Activated CD4-positive, alpha-beta T cell treated with anti-CD3 and anti-CD28 coated beads, Interleukin-2, amount 10 ng/mL, durations not matched to agents 7 days and 5 days (primary cell): ENCODE measurements at regions not wholly inside any gene's neighbourhood (a gene's known extent, or its start where the extent isn't known, plus 50 kb on each side); places are given as distances from the start of the nearest gene placed in this dataset.
A peak's percentile ranks its signal among the peaks of the same experiment; 100 is the strongest.

Experiments
- CTCF ChIA-PET: fragments of 350-600 bp; sonication (Branson Sonifier 250); formaldehyde crosslinking; loops from one replicate; lab custom pipeline; 2021; ENCODE audit warnings: antibody characterized with exemption; lab: Charles Lee
- POLR2A ChIA-PET: fragments of 350-600 bp; sonication (Branson Sonifier 250); formaldehyde crosslinking; loops from one replicate; lab custom pipeline; 2021; ENCODE audit warnings: antibody characterized with exemption; lab: Charles Lee
- DNase-seq: peaks from one replicate; pipeline ENCODE4 v3.0.0-alpha.2; 2020
- H3K27ac Mint-ChIP-seq: one replicate; pipeline ENCODE4 v1.8.0; 2021; ENCODE audit warnings: mild to moderate bottlenecking, moderate library complexity, mixed read lengths
- H3K27me3 Mint-ChIP-seq: one replicate; pipeline ENCODE4 v1.8.0; 2021; ENCODE audit warnings: mixed read lengths
- H3K36me3 Mint-ChIP-seq: one replicate; pipeline ENCODE4 v1.8.0; 2021; ENCODE audit warnings: low read depth, mixed read lengths
- H3K4me1 Mint-ChIP-seq: one replicate; pipeline ENCODE4 v1.8.0; 2021; ENCODE audit warnings: mixed read lengths
- H3K4me3 Mint-ChIP-seq: one replicate; pipeline ENCODE4 v1.8.0; 2021; ENCODE audit warnings: mild to moderate bottlenecking, moderate library complexity, mixed read lengths
- H3K9me3 Mint-ChIP-seq: one replicate; pipeline ENCODE4 v1.8.0; 2021; ENCODE audit warnings: mixed read lengths

- no peak overlapping the region for H3K4me3 Mint-ChIP-seq
- ChIA-PET CTCF (no interaction called here), POLR2A (no interaction called here)
- peaks cover 20% of the 10 kb centered on the region for H3K36me3 Mint-ChIP-seq
- H3K4me1 Mint-ChIP-seq = peaks cover 31% of the 10 kb centered on the region
- H3K9me3 Mint-ChIP-seq = peaks cover 47% of the 10 kb centered on the region
- no peak overlapping the region for H3K27ac Mint-ChIP-seq
- peaks cover 12% of the 10 kb centered on the region for H3K27me3 Mint-ChIP-seq
- DNase-seq = no peak
These were observed 155.5 kb downstream of the FASLG start for GRCh38 chr1:172814428-172814827.

- H3K9me3 Mint-ChIP-seq = peaks cover 43% of the 10 kb centered on the region
- H3K36me3 Mint-ChIP-seq = peaks cover 24% of the 10 kb centered on the region
- no peak for DNase-seq
- peaks cover 40% of the 10 kb centered on the region for H3K4me1 Mint-ChIP-seq
- no peak overlapping the region for H3K27ac Mint-ChIP-seq
- H3K4me3 Mint-ChIP-seq = no peak overlapping the region
- POLR2A ChIA-PET = interaction anchor here (0.6 kb wide), 1 partner anchor 27 kb away, joined by 3 read pairs; no protein-coding TSS in a partner anchor
- peaks cover 8% of the 10 kb centered on the region for H3K27me3 Mint-ChIP-seq
- CTCF ChIA-PET = no interaction called here
These were observed 156.8 kb downstream of the FASLG start for GRCh38 chr1:172815740-172816139.

- POLR2A ChIA-PET = no interaction called here
- Mint-ChIP-seq H3K36me3 (peaks cover 24% of the 10 kb centered on the region), H3K27ac (peak overlapping the region; percentile 97), H3K4me1 (peaks cover 37% of the 10 kb centered on the region), H3K4me3 (peak overlapping the region; percentile 44), H3K27me3 (peaks cover 12% of the 10 kb centered on the region), H3K9me3 (peaks cover 24% of the 10 kb centered on the region)
- DNase-seq = peak; percentile 29
- CTCF ChIA-PET = interaction anchor here (0.6 to 1.2 kb wide), 3 partner anchors 57 to 92 kb away, joined by 3 read pairs; no protein-coding TSS in a partner anchor
These were observed 160.1 kb downstream of the FASLG start for GRCh38 chr1:172818841-172819527.

GRCh38 chr1:172820475-172821158, 161.7 kb downstream of the FASLG start:
- ChIA-PET POLR2A (no interaction called here), CTCF (no interaction called here)
- Mint-ChIP-seq H3K4me1 (peaks cover 37% of the 10 kb centered on the region), H3K9me3 (peaks cover 11% of the 10 kb centered on the region), H3K4me3 (no peak overlapping the region), H3K36me3 (peaks cover 16% of the 10 kb centered on the region), H3K27ac (no peak overlapping the region), H3K27me3 (peaks cover 15% of the 10 kb centered on the region)
- DNase-seq = no peak

GRCh38 chr1:172821609-172822274, 162.8 kb downstream of the FASLG start:
- Mint-ChIP-seq H3K27me3 (peaks cover 12% of the 10 kb centered on the region), H3K9me3 (peaks cover 4% of the 10 kb centered on the region), H3K4me1 (peaks cover 35% of the 10 kb centered on the region), H3K27ac (no peak overlapping the region), H3K36me3 (peaks cover 7% of the 10 kb centered on the region), H3K4me3 (no peak overlapping the region)
- DNase-seq = no peak
- POLR2A ChIA-PET = no interaction called here
- CTCF ChIA-PET = no interaction called here

GRCh38 chr1:172822886-172823285, 164.0 kb downstream of the FASLG start:
- Mint-ChIP-seq H3K27ac (no peak overlapping the region), H3K4me1 (peaks cover 29% of the 10 kb centered on the region), H3K36me3 (peaks cover 5% of the 10 kb centered on the region), H3K27me3 (peaks cover 9% of the 10 kb centered on the region), H3K4me3 (no peak overlapping the region), H3K9me3 (no peaks in the 10 kb centered on the region)
- ChIA-PET CTCF (no interaction called here), POLR2A (no interaction called here)
- no peak for DNase-seq

- POLR2A ChIA-PET = no interaction called here
- no peak for DNase-seq
- Mint-ChIP-seq H3K4me3 (no peak overlapping the region), H3K9me3 (no peaks in the 10 kb centered on the region), H3K27me3 (peaks cover 9% of the 10 kb centered on the region), H3K36me3 (peaks cover 5% of the 10 kb centered on the region), H3K27ac (no peak overlapping the region), H3K4me1 (peaks cover 24% of the 10 kb centered on the region)
- CTCF ChIA-PET = no interaction called here
These were observed 164.6 kb downstream of the FASLG start for GRCh38 chr1:172823534-172823933.

- Mint-ChIP-seq H3K27me3 (peaks cover 9% of the 10 kb centered on the region), H3K36me3 (peaks cover 5% of the 10 kb centered on the region), H3K4me1 (peaks cover 17% of the 10 kb centered on the region), H3K27ac (no peak overlapping the region), H3K9me3 (no peaks in the 10 kb centered on the region), H3K4me3 (no peak overlapping the region)
- no peak for DNase-seq
- ChIA-PET CTCF (no interaction called here), POLR2A (no interaction called here)
These were observed 165.3 kb downstream of the FASLG start for GRCh38 chr1:172824209-172824608.

- Mint-ChIP-seq H3K4me3 (no peak overlapping the region), H3K27ac (no peak overlapping the region), H3K4me1 (peaks cover 7% of the 10 kb centered on the region), H3K27me3 (peaks cover 20% of the 10 kb centered on the region), H3K36me3 (no peaks in the 10 kb centered on the region), H3K9me3 (no peaks in the 10 kb centered on the region)
- ChIA-PET CTCF (interaction anchor here (0.9 to 1.6 kb wide), 5 partner anchors 9 to 376 kb away, joined by 3 to 4 read pairs (median 3); no protein-coding TSS in a partner anchor), POLR2A (interaction anchor here (0.6 kb wide), 1 partner anchor 41 kb away, joined by 3 read pairs; no protein-coding TSS in a partner anchor)
- no peak for DNase-seq
These were observed 167.3 kb downstream of the FASLG start for GRCh38 chr1:172826096-172826741.

- no peak overlapping the region for H3K4me3 Mint-ChIP-seq
- peaks cover 26% of the 10 kb centered on the region for H3K27me3 Mint-ChIP-seq
- no peak for DNase-seq
- no peak overlapping the region for H3K27ac Mint-ChIP-seq
- H3K9me3 Mint-ChIP-seq = no peaks in the 10 kb centered on the region
- peaks cover 8% of the 10 kb centered on the region for H3K4me1 Mint-ChIP-seq
- no peaks in the 10 kb centered on the region for H3K36me3 Mint-ChIP-seq
- CTCF ChIA-PET = interaction anchor here (0.9 to 1.6 kb wide), 6 partner anchors 8 to 377 kb away, joined by 3 to 4 read pairs (median 3); no protein-coding TSS in a partner anchor
- POLR2A ChIA-PET = no interaction called here
These were observed 168.4 kb downstream of the FASLG start for GRCh38 chr1:172827301-172827700.

- no peak for DNase-seq
- CTCF ChIA-PET = interaction anchor here (1.1 to 1.6 kb wide), 3 partner anchors 49 to 377 kb away, joined by 3 to 4 read pairs (median 4); no protein-coding TSS in a partner anchor
These were observed 168.9 kb downstream of the FASLG start for GRCh38 chr1:172827841-172828240.

GRCh38 chr1:172832006-172832725, 173.3 kb downstream of the FASLG start:
- ChIA-PET CTCF (interaction anchor here (1.6 kb wide), 1 partner anchor 104 kb away, joined by 3 read pairs; no protein-coding TSS in a partner anchor), POLR2A (no interaction called here)

More at GRCh38 chr1:172827841-172828240, 168.9 kb downstream of the FASLG start:
- Mint-ChIP-seq H3K27ac (no peak overlapping the region), H3K4me1 (peaks cover 11% of the 10 kb centered on the region), H3K36me3 (no peaks in the 10 kb centered on the region), H3K27me3 (peaks cover 30% of the 10 kb centered on the region), H3K4me3 (no peak overlapping the region), H3K9me3 (no peaks in the 10 kb centered on the region)
- POLR2A ChIA-PET = interaction anchor here (0.6 kb wide), 1 partner anchor 1046 kb away, joined by 3 read pairs; the partner anchor contains the start of gene METTL13

More at GRCh38 chr1:172832006-172832725, 173.3 kb downstream of the FASLG start:
- H3K36me3 Mint-ChIP-seq = peaks cover 4% of the 10 kb centered on the region
- peaks cover 19% of the 10 kb centered on the region for H3K4me1 Mint-ChIP-seq
- peaks cover 60% of the 10 kb centered on the region for H3K27me3 Mint-ChIP-seq
- no peaks in the 10 kb centered on the region for H3K9me3 Mint-ChIP-seq
- H3K27ac Mint-ChIP-seq = no peak overlapping the region
- DNase-seq = no peak
- no peak overlapping the region for H3K4me3 Mint-ChIP-seq
